GM21367 (cell line): ENCODE measurements at regions not wholly inside any gene's neighbourhood (a gene's known extent, or its start where the extent isn't known, plus 50 kb on each side); places are given as distances from the start of the nearest gene placed in this dataset.
"Not testable (repeated sequence)": the region's sequence is repeated elsewhere in the genome, so short reads cannot be mapped to it uniquely, and the experiment has no call there.

Source experiments
- ATAC-seq: cut with Tn5 transposase; IDR thresholded peaks from one replicate; pipeline ENCODE4 v1.9.1; 2021; ENCODE audit not compliant: unreplicated experiment

DNA sequence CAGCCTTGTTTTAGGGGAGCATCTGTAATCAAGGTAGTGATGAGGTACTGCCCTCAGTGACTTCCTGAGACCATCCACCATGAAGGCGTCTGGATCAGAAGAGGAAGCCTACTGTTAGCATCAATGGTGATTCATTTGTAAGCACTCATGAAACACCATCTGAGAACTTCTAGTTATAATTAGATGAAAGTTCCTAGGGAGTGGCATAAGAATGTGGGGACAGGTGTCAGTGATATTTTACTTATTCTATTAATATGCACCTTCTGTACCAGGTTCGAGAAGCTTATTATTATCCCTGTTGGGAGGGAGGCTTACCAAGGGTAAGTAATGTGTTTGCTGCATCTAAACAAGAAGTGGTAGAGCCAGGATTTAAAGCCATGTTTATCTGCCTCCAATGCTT lies 295.8 kb upstream of the TBL1XR1 start:
- ATAC-seq, result no peak

DNA sequence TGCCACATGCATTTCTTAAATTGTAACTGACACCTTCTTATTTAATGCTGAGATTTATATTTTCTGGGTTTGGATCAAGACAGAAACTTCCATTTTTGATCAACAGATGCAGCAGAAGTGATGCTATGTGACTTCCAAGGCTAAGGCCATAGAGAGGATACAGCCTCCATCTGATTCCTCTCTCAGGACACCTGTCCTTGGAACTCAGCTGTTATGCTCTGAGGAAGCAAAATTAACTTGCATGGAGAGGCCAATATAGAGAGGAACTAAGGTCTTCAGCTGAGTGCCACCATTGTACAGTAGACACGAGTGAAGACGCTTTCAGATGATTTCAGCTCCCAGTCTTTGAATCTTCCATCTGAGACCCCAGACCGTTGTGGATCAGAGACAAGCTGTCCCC lies 296.9 kb upstream of the TBL1XR1 start:
- ATAC-seq, result no peak

DNA sequence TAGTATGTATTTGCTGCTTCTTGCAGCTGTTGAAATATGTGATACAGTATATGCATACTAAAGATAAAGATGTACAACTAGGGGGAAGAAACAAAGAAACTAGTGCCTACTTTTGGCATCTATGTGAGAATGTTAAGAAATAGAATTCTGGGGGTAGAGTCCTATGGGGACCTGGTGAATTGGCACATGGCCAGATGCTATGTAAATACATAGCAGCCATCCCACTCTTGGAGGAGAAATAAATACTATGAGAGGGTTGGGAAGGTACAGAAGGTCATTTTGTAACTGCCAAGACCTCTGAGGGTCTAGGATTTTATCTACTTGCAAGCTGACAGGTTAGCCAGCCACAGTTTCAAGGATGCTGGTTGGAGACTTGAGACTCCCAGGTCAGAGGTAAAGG lies 298.3 kb upstream of the TBL1XR1 start:
- no peak for ATAC-seq

DNA sequence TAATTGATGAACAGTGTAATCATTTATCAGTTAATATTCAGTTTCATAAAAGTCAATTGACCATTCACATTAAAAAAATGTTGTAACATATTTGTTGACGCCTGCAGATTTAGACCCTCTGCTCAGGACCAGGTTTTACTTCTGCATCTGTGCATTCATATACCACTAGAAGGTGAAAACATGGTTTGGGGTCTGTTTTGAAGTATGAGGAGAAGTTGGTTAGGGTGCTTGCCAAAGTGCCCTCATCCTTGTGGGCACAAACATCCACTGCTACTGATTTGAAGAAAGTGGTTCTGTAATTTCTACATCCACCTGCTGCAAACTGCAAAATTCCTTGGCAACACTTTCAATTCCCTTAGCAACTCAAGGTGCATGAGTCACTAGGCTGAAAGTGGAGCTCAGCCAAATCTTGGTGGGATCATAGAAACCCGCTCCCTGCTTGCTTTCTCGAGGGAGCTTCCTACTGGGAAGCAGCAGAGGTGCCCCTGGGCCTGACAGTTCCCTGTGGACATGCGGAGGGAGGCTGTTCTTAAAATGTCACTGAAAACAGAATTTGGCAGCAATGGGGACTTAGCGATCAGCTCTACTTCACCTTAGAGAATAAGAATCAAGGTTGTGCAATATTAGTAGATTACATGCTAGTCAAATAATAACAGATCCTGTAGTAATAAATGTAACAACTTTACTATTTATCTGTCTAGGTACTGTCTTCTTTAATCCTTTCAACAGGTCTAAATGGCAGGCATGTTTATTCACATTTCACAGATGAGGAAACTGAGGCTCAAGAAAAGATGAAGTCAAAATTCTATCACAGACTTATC lies 301.0 kb upstream of the TBL1XR1 start:
- ATAC-seq, result no peak

DNA sequence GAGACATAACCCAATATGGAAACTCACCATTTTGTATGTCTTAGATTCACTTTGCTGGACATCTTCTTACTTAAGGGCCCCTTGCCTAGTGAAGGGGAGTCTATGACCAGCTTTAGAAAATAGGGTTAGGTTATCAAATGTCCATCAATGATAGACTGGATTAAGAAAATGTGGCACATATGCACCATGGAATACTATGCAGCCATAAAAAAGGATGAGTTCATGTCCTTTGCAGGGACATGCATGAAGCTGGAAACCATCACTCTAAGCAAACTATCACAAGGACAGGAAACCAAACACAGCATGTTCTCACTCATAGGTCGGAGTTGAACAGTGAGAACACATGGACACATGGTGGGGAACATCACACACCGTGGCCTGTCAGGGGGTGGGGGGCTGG lies 301.8 kb upstream of the TBL1XR1 start:
- not testable (repeated sequence) for ATAC-seq

DNA sequence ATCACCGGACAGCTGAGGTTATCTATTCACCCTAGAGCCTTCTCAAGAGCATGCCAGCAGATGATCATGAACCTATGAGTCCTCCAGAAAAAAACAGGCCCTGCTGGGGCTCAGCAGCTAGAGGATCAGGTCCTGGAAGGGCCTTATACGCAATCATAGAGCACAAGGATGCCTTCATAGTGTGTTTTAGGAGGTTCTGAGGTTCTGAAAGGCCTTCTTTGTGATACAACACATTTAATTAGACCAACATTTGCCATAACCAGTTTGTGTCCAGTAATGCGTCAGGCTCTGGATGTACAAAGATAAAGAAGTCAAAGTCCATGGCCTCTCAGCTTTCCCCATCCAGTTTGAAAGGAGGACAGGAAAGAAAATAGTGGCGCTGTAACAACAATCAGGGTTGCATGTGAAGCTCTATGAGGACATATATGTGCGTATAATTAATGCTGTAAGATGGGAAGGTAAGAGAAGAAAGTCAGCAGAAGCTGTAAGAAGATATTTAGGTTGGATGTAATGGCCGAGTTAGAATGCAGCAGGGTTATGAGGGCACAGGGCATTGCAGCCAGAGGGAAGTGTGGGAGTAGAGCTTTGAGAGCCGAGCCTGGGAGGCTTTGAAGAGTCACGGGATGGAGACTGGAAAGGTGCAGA lies 302.6 kb upstream of the TBL1XR1 start:
- no peak for ATAC-seq

DNA sequence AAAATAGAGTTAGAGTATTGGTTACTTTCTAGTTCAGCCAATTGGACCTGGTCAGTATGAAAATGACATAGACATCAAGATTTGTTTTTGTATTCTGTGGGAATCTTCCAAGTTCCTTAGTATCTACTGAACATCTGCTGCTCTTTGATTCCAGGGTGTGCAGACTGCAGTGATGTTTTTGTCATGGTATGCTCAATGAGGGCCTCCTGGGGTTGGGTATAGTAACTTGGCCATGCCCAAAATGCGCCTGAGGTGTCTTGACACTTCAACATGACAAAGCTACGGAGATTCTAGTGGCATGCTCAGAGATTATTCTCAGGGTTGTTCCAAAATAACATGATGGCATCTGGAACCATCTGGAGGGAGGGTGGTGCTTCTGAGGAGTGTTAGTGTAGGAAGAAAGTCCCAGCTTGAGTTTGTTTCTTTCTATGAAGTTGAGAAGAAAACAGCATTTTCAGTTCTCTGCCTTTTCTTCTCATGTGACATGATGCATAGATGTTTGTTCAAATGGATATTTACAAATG lies 313.5 kb upstream of the TBL1XR1 start:
- no peak for ATAC-seq

DNA sequence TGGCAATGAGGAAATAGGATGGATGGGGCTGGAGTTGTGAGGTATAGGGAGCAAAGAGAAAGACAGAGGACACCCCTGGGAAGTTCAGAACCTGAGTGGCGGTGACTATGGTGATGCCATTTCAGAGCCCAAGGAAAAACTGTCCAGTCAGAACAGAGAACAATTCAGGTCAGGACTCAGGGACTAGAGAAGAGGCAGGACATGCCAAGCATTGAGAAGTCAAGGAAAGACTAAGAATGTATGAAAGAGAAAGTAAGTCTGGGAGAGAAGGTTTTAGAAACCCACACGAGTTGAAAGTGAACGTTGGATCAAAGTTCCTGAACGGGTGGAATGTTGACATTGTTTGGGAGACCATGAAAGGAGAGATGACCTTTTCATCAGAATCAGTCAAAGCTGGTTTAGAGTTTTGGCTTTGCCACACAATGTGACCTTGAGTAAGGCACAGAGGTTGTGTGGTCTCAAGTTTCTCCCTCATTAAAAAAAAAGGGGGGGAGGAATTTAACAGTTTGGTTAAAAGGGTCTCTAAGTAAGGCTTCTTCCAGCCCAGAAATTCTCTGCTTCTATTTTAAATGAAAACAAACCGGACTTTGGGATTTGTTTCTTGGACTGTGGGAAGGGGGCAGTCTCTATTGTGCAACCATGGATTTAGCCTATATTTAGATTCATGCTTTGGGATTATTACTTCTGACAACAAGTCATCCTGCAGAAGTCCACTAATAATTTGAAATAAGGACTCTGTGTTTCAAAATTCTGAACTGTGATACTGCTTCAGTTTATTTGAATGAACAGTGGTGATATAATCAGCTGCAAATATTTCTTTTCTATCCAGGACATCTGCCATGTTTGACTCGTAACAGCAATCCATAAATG lies 315.9 kb upstream of the TBL1XR1 start:
- no peak for ATAC-seq

DNA sequence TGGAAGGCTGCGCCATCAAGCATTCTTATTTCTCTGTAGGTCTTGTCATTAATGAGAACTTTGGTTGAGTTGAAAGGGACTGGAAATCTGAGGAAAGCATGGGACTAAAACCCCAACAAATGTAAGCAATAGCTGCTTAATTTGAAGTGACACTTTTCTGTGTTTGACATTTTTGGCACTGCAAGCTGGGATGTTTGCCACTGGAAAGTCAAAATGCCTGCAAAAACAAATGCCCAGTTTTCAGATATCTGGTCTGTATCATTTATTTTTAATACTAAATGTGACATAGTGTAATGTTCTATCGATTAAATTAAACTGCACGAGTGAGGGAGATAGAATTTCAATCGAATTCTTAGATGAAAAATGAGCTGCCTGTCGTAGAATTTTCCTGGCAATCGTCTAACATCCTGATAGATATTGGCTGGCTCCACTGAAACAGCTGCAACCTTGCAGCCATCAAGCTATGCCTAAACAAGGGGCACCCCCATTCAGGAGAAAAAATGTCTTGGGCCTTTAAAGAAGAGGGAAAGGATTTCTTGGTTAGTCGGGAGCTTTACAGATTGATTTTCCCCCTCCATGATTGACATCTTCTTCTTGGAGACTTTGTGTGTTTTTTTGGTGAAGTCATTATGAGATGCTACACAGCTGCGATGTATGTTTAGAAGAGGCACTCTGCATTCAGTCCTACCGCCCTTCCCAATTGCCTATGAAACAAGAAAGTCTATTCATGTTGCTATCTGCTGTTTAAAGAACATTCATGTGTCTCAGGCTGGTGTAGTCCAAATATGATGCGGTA lies 316.7 kb upstream of the TBL1XR1 start:
- ATAC-seq, result no peak

DNA sequence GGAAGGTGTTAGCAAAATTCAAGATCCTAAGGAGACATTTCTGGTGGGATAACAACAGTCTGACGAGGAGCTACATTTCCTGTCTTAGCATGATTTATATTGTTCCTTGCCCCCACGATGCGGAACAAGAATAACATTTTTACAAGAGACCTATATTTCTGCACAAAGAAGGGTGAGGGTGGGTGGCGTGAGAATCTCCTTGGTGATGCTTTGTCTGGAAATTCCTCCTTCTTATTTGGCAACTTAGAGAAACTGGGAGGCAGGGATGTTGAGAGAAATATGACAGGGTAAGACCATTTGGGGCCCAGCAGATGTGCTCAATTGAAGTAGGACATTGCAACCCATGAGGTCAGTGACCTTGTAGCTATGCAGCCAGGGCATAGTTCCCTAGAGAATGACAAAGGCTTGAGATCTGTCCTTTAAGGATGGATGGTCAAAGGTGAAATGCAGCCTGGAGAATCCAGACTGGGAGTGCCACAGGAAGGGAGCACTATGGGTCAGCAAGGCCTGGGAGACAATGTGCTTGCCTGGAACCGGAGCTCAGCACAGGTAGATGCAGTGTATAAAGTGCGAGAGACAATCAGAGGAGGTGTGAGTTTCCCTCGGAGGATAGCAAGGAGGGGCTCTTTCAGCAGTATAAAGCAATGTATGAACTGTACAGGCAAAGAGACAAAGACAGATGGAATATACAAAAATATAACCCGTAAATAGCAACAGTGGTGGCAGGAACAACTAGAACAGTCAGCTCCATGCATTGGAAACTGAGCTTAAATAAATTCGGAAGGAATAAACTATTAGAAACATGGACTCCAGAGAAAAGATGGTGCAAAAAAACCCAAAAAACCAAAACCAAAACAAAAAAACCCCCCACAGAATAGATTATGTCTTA lies 317.6 kb upstream of the TBL1XR1 start:
- ATAC-seq, result no peak

DNA sequence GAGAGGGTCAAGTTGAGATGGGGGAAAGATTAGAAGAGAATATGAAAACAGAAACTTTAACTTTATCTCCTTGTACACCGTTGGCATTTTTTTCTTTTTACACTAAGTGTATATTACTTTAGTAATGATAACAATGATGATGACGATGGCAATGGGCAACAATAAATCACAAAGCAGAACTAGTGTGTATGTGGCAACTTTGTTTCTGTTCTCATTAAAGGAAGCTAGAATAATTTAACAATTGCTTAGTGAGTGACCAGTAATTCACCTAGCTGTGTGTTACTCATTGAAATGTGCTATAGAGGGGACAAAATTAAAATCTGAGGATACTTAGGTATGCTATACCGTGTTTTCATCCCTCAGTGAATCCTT lies 318.5 kb upstream of the TBL1XR1 start:
- ATAC-seq, result no peak

DNA sequence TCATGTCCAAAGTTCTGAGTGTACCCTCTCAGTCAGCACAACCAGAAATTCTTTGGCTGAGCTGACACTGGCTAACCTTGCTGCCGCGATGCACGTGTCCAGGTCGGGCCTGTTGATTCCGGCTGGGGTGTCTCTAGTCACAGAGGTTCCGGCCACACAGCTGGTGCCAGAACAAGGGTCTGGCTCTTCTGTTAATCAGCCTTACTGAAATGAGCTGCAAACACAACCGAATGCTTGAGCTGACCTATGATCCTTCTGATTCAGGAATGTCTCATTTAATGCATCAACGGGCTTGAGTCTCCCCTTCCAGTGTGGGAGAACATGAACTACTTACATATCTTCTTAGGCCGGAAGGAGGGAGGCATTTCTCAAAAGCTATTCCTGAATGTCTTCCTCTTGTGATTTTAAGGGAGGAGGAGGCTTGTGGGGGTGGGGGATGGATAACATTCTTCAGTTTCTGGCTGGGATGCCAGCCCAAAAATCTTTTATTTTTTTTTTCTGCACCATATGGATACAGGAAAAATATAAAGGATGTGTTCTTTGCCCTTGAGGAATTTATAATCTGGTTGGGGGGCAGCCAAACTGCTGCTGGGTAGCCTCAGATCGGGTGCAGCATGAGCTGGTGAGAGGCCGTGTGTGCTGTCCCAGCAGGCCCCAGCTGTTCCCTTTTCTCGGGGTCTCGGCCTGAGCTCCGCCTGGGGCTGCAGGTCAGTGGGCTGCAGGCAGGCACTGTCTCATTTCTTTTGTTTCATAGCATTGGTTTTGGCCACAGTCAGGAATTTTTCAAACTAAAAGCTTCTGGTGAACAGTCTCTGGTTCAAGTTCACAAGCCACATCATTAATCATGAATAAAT lies 319.1 kb upstream of the TBL1XR1 start:
- ATAC-seq, result no peak

DNA sequence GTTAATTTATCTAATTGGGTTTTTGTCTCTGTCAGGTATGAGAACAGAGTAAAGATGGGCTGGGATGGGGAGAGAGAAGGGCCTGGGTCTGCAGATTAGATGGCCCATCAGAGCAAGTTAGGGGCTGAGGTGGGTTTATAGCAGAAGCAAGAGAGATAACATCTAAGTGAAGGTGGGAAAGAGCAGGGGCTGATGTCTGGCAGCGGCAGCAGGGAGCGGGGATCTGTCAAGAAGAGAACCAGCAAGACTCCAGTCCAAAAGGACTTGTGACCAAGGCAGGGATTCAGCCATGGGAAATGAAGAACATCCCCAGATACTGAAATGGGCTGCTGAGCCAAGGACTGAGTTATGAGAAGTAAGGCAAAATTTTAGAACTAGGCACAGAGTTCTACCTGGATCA lies 320.6 kb upstream of the TBL1XR1 start:
- ATAC-seq, result no peak

DNA sequence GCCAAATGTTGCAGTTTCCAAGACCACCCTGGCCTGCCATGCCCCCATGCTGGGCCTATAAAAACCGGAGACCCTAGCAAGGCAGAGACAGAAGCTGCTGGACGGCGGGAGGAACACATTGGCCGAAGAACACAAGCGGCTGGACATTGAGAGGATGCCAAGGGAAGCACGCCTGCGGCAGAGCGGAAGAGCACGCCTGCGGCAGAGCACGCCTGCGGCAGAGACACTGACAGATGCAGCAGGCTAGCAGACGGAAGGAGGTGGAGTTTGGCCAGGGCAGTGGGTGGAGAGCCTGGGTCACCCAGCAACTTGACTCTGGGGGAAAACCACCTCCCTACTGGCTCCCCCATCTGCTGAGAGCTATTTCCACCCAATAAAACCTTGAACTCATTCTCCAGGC lies 322.3 kb upstream of the TBL1XR1 start:
- ATAC-seq, result no peak

DNA sequence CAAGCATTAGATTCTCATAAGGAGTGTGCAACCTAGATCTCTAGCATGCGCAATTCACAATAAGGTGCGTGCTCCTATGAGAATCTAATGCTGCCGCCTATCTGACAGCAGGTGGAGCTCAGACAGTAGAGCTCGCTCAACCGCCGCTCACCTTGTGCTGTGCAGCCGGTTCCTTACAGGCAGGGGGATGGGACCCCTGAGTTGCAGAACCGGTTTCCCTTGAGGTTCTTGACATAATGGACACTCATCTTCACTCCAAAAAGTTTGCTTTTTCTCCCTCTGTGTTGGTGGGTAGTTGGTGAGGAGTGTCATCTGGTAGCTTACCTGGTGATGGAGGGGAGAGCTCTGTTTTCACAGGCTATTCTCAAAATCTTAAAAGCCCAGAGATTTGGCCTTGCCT lies 324.0 kb upstream of the TBL1XR1 start:
- no peak for ATAC-seq

DNA sequence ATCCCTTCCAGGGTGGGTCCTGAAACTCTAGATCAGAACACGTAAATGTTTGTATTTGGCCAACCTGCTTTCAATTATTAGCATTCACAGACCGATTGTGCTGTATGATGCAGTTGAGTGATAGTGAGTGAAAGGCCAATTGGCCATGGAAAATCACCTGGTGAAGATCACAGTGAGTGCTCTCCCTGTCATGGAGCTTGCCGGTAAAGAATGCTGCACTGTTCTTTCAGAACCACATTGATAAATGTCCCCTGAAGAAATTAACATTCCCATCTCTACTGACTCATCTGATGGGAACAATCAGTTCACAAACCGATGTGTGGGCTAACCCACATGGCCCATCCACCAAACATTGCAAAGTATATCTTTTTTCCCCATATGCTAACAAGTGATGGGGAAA lies 324.8 kb upstream of the TBL1XR1 start:
- ATAC-seq, result no peak

DNA sequence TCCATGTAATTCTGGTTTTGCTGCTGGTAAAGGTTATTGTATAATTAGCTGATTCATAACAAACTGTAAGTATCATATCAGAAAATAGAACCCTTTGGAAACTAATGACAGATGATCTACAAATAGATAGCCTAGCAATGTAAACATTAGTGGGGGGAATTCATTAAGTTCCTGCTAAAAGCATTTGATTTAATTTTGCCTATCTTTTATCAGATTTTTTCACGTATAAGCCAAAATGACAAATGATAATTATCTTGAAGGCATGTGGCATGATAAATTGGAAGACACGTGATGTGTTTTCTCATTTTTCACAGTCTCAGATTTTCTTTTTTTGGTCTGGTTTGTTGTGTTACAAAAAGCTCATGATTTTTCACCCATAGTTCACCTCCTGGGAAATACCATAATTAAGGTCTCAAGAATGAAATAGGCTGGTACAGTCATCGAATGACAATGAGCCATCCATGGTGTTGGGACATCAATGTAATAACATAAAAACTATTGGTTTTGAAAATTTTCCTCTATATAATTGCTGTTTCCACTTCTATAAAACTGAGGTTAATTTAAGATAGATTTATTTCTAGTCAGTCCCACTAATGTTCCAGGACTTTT lies 325.9 kb upstream of the TBL1XR1 start:
- ATAC-seq, result no peak

DNA sequence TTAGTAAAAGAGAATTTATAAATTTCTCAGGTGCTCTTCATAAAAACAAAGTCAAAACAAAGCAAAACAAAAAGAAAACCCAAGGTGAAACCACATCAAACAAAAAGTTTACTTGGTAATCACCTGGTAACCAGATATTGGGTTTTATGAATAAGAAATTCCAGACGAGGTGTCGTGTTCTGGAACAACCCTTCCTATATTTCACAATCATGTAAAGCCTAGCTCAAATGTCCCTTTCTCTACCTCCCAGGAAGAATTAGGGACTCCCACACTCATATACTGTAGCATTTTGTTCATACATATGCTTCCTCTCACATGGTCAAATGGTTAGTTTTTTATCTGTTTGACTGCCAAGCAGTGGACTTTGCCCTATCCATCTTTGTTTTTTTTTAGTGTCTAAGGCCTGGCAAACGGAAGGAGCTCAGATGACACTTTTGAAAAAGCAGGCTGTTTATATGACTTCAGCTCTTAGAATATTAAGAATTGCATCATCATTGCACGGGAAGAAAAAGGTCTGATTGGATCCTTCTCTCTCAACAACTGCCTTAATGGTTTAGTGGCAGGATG lies 326.7 kb upstream of the TBL1XR1 start:
- ATAC-seq, result no peak
